ENCODE measurements at regions not wholly inside any gene's neighbourhood (a gene's known extent, or its start where the extent isn't known, plus 50 kb on each side); places are given as distances from the start of the nearest gene placed in this dataset.
"Not testable (repeated sequence)": the region's sequence is repeated elsewhere in the genome, so short reads cannot be mapped to it uniquely, and the experiment has no call there.

DNA sequence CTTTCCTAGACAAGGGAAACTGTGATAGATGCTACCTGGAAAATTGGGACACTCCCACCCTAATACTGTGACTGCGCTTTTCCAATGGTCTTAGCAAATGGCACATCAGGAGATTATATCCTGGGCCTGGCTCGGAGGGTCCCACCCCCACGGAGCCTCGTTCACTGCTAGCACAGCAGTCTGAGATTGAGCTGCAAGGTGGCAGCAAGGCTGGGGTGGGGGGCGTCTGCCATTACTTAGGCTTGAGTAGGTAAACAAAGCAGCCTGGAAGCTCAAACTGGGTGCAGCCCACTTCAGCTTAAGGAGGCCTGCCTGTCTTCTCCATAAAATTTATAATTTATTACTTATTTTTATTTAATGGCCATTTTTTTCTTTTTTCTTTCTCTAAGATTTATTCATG, 802.1 kb upstream of the SLC39A10 start:
- no peak for DNase-seq (ENCODE audit: low spot score)
- ChIA-PET CTCF (ENCODE audit: unreplicated experiment) (no interaction called here), POLR2A (no interaction called here)
- no peaks in the 10 kb centered on the region for H3K36me3 ChIP-seq (ENCODE audit: insufficient read depth, low read length)
- no peaks in the 10 kb centered on the region for H3K79me2 ChIP-seq (ENCODE audit: insufficient read depth, low read depth, low read length)
- H2AFZ ChIP-seq (ENCODE audit: low read length), result no peak overlapping the region
- no peak overlapping the region for H3K27ac ChIP-seq (ENCODE audit: low read depth, low read length, poor library complexity, severe bottlenecking)
- BruUV-seq (replicated peaks), result no TSS peak
- no peaks in the 10 kb centered on the region for H4K20me1 ChIP-seq (ENCODE audit: insufficient read depth, low read length)
- H3K4me3 ChIP-seq (ENCODE audit: low read depth, low read length, poor library complexity, severe bottlenecking), result no peak overlapping the region
- intact Hi-C loops (cut with micrococcal nuclease; ENCODE audit: unreplicated experiment), result no loop called here
- no peaks in the 10 kb centered on the region for H3K9me2 ChIP-seq (ENCODE audit: insufficient read depth, low read length)
- no peak overlapping the region for H3K4me2 ChIP-seq (ENCODE audit: low read length)
- TF ChIP-seq EZH2phosphoT487 (IDR thresholded peaks at IDR 0.05; ENCODE audit: borderline replicate concordance, low read depth, low read length), result no peak
- TF ChIP-seq, protein P1, sequence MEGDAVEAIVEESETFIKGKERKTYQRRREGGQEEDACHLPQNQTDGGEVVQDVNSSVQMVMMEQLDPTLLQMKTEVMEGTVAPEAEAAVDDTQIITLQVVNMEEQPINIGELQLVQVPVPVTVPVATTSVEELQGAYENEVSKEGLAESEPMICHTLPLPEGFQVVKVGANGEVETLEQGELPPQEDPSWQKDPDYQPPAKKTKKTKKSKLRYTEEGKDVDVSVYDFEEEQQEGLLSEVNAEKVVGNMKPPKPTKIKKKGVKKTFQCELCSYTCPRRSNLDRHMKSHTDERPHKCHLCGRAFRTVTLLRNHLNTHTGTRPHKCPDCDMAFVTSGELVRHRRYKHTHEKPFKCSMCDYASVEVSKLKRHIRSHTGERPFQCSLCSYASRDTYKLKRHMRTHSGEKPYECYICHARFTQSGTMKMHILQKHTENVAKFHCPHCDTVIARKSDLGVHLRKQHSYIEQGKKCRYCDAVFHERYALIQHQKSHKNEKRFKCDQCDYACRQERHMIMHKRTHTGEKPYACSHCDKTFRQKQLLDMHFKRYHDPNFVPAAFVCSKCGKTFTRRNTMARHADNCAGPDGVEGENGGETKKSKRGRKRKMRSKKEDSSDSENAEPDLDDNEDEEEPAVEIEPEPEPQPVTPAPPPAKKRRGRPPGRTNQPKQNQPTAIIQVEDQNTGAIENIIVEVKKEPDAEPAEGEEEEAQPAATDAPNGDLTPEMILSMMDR (conservative IDR thresholded peaks at IDR 0.05; ENCODE audit: low read length), result no peak
- H3K9me3 ChIP-seq (ENCODE audit: low read length), result no peaks in the 10 kb centered on the region
- H3K4me1 ChIP-seq (ENCODE audit: insufficient read depth, low read length, poor library complexity, severe bottlenecking), result no peaks in the 10 kb centered on the region

DNA sequence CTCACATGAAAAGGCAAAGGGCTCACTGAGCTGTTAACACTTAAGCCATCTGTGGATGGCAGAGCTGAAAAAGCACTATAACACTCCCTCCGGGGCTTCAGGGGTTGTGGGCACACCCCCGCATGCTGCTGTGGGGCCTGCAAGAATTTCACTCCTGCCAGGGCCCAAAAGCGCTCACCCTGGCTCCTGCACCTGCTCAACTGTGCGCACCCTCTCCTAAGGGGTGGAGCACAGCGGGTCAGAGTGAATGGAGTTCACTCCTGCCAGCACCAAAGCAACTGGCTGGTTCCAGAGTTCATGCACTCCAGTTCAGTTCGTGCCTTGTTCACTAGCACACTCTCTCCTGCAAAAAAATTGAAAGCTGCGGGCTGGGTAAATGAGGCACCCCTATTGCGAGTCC, 814.2 kb upstream of the SLC39A10 start:
- TF ChIP-seq EZH2phosphoT487 (IDR thresholded peaks at IDR 0.05; ENCODE audit: borderline replicate concordance, low read depth, low read length), result no peak
- TF ChIP-seq, protein P1 (conservative IDR thresholded peaks at IDR 0.05; ENCODE audit: low read length), result no peak
- H3K27ac ChIP-seq (ENCODE audit: low read depth, low read length, poor library complexity, severe bottlenecking), result no peak overlapping the region
- no peak for DNase-seq (ENCODE audit: low spot score)
- no peaks in the 10 kb centered on the region for H3K9me2 ChIP-seq (ENCODE audit: insufficient read depth, low read length)
- no peak overlapping the region for H2AFZ ChIP-seq (ENCODE audit: low read length)
- no peaks in the 10 kb centered on the region for H3K36me3 ChIP-seq (ENCODE audit: insufficient read depth, low read length)
- H3K9me3 ChIP-seq (ENCODE audit: low read length), result no peaks in the 10 kb centered on the region
- POLR2A ChIA-PET, result no interaction called here
- intact Hi-C loops (cut with micrococcal nuclease; ENCODE audit: unreplicated experiment), result no loop called here
- H3K4me3 ChIP-seq (ENCODE audit: low read depth, low read length, poor library complexity, severe bottlenecking), result no peak overlapping the region
- CTCF ChIA-PET (ENCODE audit: unreplicated experiment), result no interaction called here
- H3K4me2 ChIP-seq (ENCODE audit: low read length), result no peak overlapping the region
- H4K20me1 ChIP-seq (ENCODE audit: insufficient read depth, low read length), result no peaks in the 10 kb centered on the region
- no TSS peak for BruUV-seq (replicated peaks)
- no peaks in the 10 kb centered on the region for H3K79me2 ChIP-seq (ENCODE audit: insufficient read depth, low read depth, low read length)
- H3K4me1 ChIP-seq (ENCODE audit: insufficient read depth, low read length, poor library complexity, severe bottlenecking), result no peaks in the 10 kb centered on the region

DNA sequence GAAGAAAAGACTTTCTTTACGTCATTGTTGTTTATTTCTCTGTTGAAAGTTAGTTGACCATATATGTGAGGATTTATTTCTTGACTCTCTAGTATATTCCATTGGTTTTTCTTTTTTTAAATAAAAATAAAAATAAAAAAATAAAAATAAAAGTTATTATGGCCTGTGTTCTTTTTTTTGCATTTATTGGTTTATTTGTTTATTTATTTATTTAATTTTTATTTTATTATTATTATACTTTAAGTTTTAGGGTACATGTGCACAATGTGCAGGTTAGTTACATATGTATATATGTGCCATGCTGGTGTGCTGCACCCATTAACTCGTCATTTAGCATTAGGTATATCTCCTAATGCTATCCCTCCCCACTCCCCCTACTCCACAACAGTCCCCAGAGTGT, 822.7 kb upstream of the SLC39A10 start:
- H3K9me3 ChIP-seq (ENCODE audit: low read length); H3K4me2 ChIP-seq (ENCODE audit: low read length); CTCF ChIA-PET (ENCODE audit: unreplicated experiment); H3K9me2 ChIP-seq (ENCODE audit: insufficient read depth, low read length); H3K4me3 ChIP-seq (ENCODE audit: low read depth, low read length, poor library complexity, severe bottlenecking); intact Hi-C loops (cut with micrococcal nuclease; ENCODE audit: unreplicated experiment); H3K27ac ChIP-seq (ENCODE audit: low read depth, low read length, poor library complexity, severe bottlenecking); DNase-seq (ENCODE audit: low spot score); H3K4me1 ChIP-seq (ENCODE audit: insufficient read depth, low read length, poor library complexity, severe bottlenecking); BruUV-seq (replicated peaks); H3K36me3 ChIP-seq (ENCODE audit: insufficient read depth, low read length); H3K79me2 ChIP-seq (ENCODE audit: insufficient read depth, low read depth, low read length); POLR2A ChIA-PET; H2AFZ ChIP-seq (ENCODE audit: low read length); H4K20me1 ChIP-seq (ENCODE audit: insufficient read depth, low read length): not testable (repeated sequence)
